Trophoblast cell (in vitro differentiated cells and primary cell): ENCODE measurements at regions not wholly inside any gene's neighbourhood (a gene's known extent, or its start where the extent isn't known, plus 50 kb on each side); places are given as distances from the start of the nearest gene placed in this dataset.
A peak's percentile ranks its signal among the peaks of the same experiment; 100 is the strongest.

ENCODE experiments used
- DNase-seq, 2 donors: peaks; one replicate each; pipeline ENCODE4 v3.0.0-alpha.2; 2016
- H2AFZ ChIP-seq: 2 replicates; pipeline ENCODE4 v1.6.1; 2013; ENCODE audit warnings: low read length, moderate library complexity, mild to moderate bottlenecking; ENCODE audit not compliant: insufficient read depth, poor library complexity
- H2AK5ac ChIP-seq: 2 replicates; pipeline ENCODE4 v1.6.1; 2013; ENCODE audit warnings: mild to moderate bottlenecking, low read length
- H2BK120ac ChIP-seq: 2 replicates; pipeline ENCODE4 v1.6.1; 2013; ENCODE audit warnings: low read length, mild to moderate bottlenecking, moderate library complexity; ENCODE audit not compliant: insufficient read depth, poor library complexity
- H2BK12ac ChIP-seq: 2 replicates; pipeline ENCODE4 v1.6.1; 2013; ENCODE audit warnings: mild to moderate bottlenecking, low read length, moderate library complexity
- H2BK5ac ChIP-seq: 2 replicates; pipeline ENCODE4 v1.6.1; 2013; ENCODE audit warnings: low read length, low read depth, moderate library complexity, mild to moderate bottlenecking; ENCODE audit not compliant: poor library complexity
- H3K14ac ChIP-seq: 2 replicates; pipeline ENCODE4 v1.6.1; 2013; ENCODE audit warnings: mild to moderate bottlenecking, low read length
- H3K18ac ChIP-seq: 2 replicates; pipeline ENCODE4 v1.6.1; 2013; ENCODE audit warnings: mild to moderate bottlenecking, low read length
- H3K23ac ChIP-seq: 2 replicates; pipeline ENCODE4 v1.6.1; 2013; ENCODE audit warnings: low read length
- H3K27ac ChIP-seq: 2 replicates; pipeline ENCODE4 v1.5.1; 2013; ENCODE audit warnings: low read depth, mild to moderate bottlenecking, inconsistent platforms, low read length, moderate library complexity
- H3K27me3 ChIP-seq: 2 replicates; pipeline ENCODE4 v1.6.1; 2013; ENCODE audit warnings: inconsistent platforms, mild to moderate bottlenecking, low read length, moderate library complexity; ENCODE audit not compliant: insufficient read depth
- H3K36me3 ChIP-seq, 2 experiments: 1 replicate in 1 of 2; 2 replicates in 1 of 2; pipeline ENCODE4 v1.6.1; 2013; ENCODE audit warnings: low read length in 2 of 2, mild to moderate bottlenecking in 2 of 2, moderate library complexity in 1 of 2; ENCODE audit not compliant: insufficient read depth in 2 of 2, control insufficient read depth in 1 of 2
- H3K4ac ChIP-seq: 2 replicates; pipeline ENCODE4 v1.6.1; 2013; ENCODE audit warnings: low read depth, mild to moderate bottlenecking, low read length, moderate library complexity
- H3K4me1 ChIP-seq, 2 experiments: 1 replicate in 1 of 2; 2 replicates in 1 of 2; pipeline ENCODE4 v1.6.1; 2013; ENCODE audit warnings: low read length in 2 of 2, mild to moderate bottlenecking in 2 of 2, moderate library complexity in 1 of 2; ENCODE audit not compliant: insufficient read depth in 2 of 2, control insufficient read depth in 1 of 2
- H3K4me2 ChIP-seq: 2 replicates; pipeline ENCODE4 v1.6.1; 2013; ENCODE audit warnings: inconsistent platforms, mild to moderate bottlenecking, low read length, moderate library complexity
- H3K4me3 ChIP-seq: 2 replicates; pipeline ENCODE4 v1.5.1; 2013; ENCODE audit warnings: mild to moderate bottlenecking, low read depth, low read length, inconsistent platforms
- H3K79me1 ChIP-seq: one replicate; pipeline ENCODE4 v1.6.1; 2013; ENCODE audit warnings: low read length
- H3K79me2 ChIP-seq: 2 replicates; pipeline ENCODE4 v1.6.1; 2013; ENCODE audit warnings: low read length, mild to moderate bottlenecking; ENCODE audit not compliant: control insufficient read depth, insufficient read depth, poor library complexity
- H3K9ac ChIP-seq: 2 replicates; pipeline ENCODE4 v1.6.1; 2013; ENCODE audit warnings: mild to moderate bottlenecking, low read length
- H3K9me3 ChIP-seq: 2 replicates; pipeline ENCODE4 v1.6.1; 2013; ENCODE audit warnings: low read depth, mild to moderate bottlenecking, control low read depth, inconsistent platforms, low read length; ENCODE audit not compliant: insufficient read depth
- H4K12ac ChIP-seq: 2 replicates; pipeline ENCODE4 v1.6.1; 2013; ENCODE audit warnings: low read depth, mild to moderate bottlenecking, low read length, moderate library complexity
- H4K8ac ChIP-seq: 2 replicates; pipeline ENCODE4 v1.6.1; 2013; ENCODE audit warnings: low read depth, mild to moderate bottlenecking, low read length, moderate library complexity
- H4K91ac ChIP-seq: one replicate; pipeline ENCODE4 v1.6.1; 2013; ENCODE audit warnings: low read depth, mild to moderate bottlenecking, low read length, moderate library complexity
- WGBS: extraction: QIAGEN DNeasy Blood & Tissue Kit; methylation state at CpG from one replicate; pipeline ENCODE4 v1.1.7; 2013; ENCODE audit warnings: missing lambda C conversion rate; ENCODE audit not compliant: insufficient read length, insufficient coverage; ENCODE audit errors: extremely low coverage; 5-methylcytosine and 5-hydroxymethylcytosine counted together

GRCh38 chr10:63799521-63800300, 278.5 kb downstream of the REEP3 start:
- no peak overlapping the region for H2BK5ac ChIP-seq
- no peak overlapping the region for H3K9ac ChIP-seq
- no peak overlapping the region for H3K4me2 ChIP-seq
- H3K27me3 ChIP-seq = no peaks in the 10 kb centered on the region
- DNase-seq = no peak
- no peak overlapping the region for H2AK5ac ChIP-seq
- H3K79me2 ChIP-seq = no peaks in the 10 kb centered on the region
- no peak overlapping the region for H3K4ac ChIP-seq
- H4K8ac ChIP-seq = no peak overlapping the region
- no peak overlapping the region for H3K14ac ChIP-seq
- peaks cover 0 to 2% of the 10 kb centered on the region in 2 experiments for H3K4me1 ChIP-seq
- H3K79me1 ChIP-seq = no peaks in the 10 kb centered on the region
- H3K23ac ChIP-seq = no peak overlapping the region
- H2BK12ac ChIP-seq = no peak overlapping the region
- peak overlapping the region; percentile 54 for H2AFZ ChIP-seq
- H3K9me3 ChIP-seq = no peaks in the 10 kb centered on the region
- H3K4me3 ChIP-seq = no peak overlapping the region
- H2BK120ac ChIP-seq = no peak overlapping the region
- no peak overlapping the region for H4K12ac ChIP-seq
- no peak overlapping the region for H4K91ac ChIP-seq
- no peak overlapping the region for H3K27ac ChIP-seq
- no CpG with 5 or more reads among the region's 8 CpGs for WGBS
- no peak overlapping the region for H3K18ac ChIP-seq
- H3K36me3 ChIP-seq = no peaks in the 10 kb centered on the region

GRCh38 chr10:63801166-63801565, 280.0 kb downstream of the REEP3 start:
- no peak for DNase-seq
- H3K27ac ChIP-seq = no peak overlapping the region

GRCh38 chr10:63806330-63806729, 285.1 kb downstream of the REEP3 start:
- Histone ChIP-seq H2AK5ac (no peak overlapping the region), H3K36me3 (no peaks in the 10 kb centered on the region), H3K4ac (no peak overlapping the region), H3K9ac (no peak overlapping the region), H3K4me2 (no peak overlapping the region), H4K12ac (no peak overlapping the region), H3K79me2 (no peaks in the 10 kb centered on the region), H3K79me1 (no peaks in the 10 kb centered on the region), H2BK5ac (no peak overlapping the region), H3K14ac (no peak overlapping the region), H3K18ac (no peak overlapping the region), H3K27ac (no peak overlapping the region), H3K27me3 (no peaks in the 10 kb centered on the region), H2BK12ac (no peak overlapping the region), H2AFZ (no peak overlapping the region), H3K4me1 (no peaks in the 10 kb centered on the region), H4K8ac (no peak overlapping the region), H4K91ac (no peak overlapping the region), H2BK120ac (no peak overlapping the region), H3K23ac (no peak overlapping the region), H3K9me3 (no peaks in the 10 kb centered on the region), H3K4me3 (no peak overlapping the region)
- no CpG with 5 or more reads among the region's 2 CpGs for WGBS
- DNase-seq = no peak

More at GRCh38 chr10:63801166-63801565, 280.0 kb downstream of the REEP3 start:
- Histone ChIP-seq H3K4ac (no peak overlapping the region), H3K9ac (no peak overlapping the region), H3K79me2 (no peaks in the 10 kb centered on the region), H3K4me1 (peaks cover 0 to 2% of the 10 kb centered on the region in 2 experiments), H3K14ac (no peak overlapping the region), H4K12ac (no peak overlapping the region), H3K79me1 (no peaks in the 10 kb centered on the region), H3K36me3 (no peaks in the 10 kb centered on the region), H4K8ac (no peak overlapping the region), H4K91ac (no peak overlapping the region), H2BK5ac (no peak overlapping the region), H3K4me2 (no peak overlapping the region), H2AK5ac (no peak overlapping the region), H3K23ac (no peak overlapping the region), H3K18ac (no peak overlapping the region), H3K27me3 (no peaks in the 10 kb centered on the region), H2BK120ac (no peak overlapping the region), H2AFZ (no peak overlapping the region), H2BK12ac (no peak overlapping the region), H3K4me3 (no peak overlapping the region), H3K9me3 (no peaks in the 10 kb centered on the region)
- WGBS = no CpG with 5 or more reads among the region's 4 CpGs

- no peaks in the 10 kb centered on the region for H3K9me3 ChIP-seq
- no peak overlapping the region for H3K18ac ChIP-seq
- H2AFZ ChIP-seq = no peak overlapping the region
- no peak overlapping the region for H2BK5ac ChIP-seq
- H3K27me3 ChIP-seq = no peaks in the 10 kb centered on the region
- no peak overlapping the region for H4K12ac ChIP-seq
- H3K36me3 ChIP-seq = no peaks in the 10 kb centered on the region
- no peaks in the 10 kb centered on the region for H3K4me1 ChIP-seq
- H4K8ac ChIP-seq = no peak overlapping the region
- no CpG with 5 or more reads among the region's 2 CpGs for WGBS
- no peak overlapping the region for H3K27ac ChIP-seq
- H3K79me2 ChIP-seq = no peaks in the 10 kb centered on the region
- no peak for DNase-seq
- H3K23ac ChIP-seq = no peak overlapping the region
- no peaks in the 10 kb centered on the region for H3K79me1 ChIP-seq
- H2BK120ac ChIP-seq = no peak overlapping the region
- H3K4me2 ChIP-seq = no peak overlapping the region
- H2BK12ac ChIP-seq = no peak overlapping the region
- no peak overlapping the region for H3K4ac ChIP-seq
- no peak overlapping the region for H3K14ac ChIP-seq
- no peak overlapping the region for H3K9ac ChIP-seq
- no peak overlapping the region for H3K4me3 ChIP-seq
- no peak overlapping the region for H2AK5ac ChIP-seq
- H4K91ac ChIP-seq = no peak overlapping the region
Observed at GRCh38 chr10:63812501-63812900, 291.3 kb downstream of the REEP3 start.
